T-helper 1 cell treated with Interleukin-12 subunit alpha and Interleukin-12 subunit beta and Interleukin-4 antibody, amounts not matched to agents 30 ng/mL and 1 ng/mL, for 36 hours (primary cell): ENCODE measurements at regions not wholly inside any gene's neighbourhood (a gene's known extent, or its start where the extent isn't known, plus 50 kb on each side); places are given as distances from the start of the nearest gene placed in this dataset.

Experiments
- intact Hi-C: fragments of 100-400 bp; cut with micrococcal nuclease; formaldehyde crosslinking; loops from one replicate; pipeline ENCODE4 v1.15.1; 2024

- intact Hi-C loops: no loop called here
These were observed 162.0 kb upstream of the GULP1 start for GRCh38 chr2:188129677-188130076.

- intact Hi-C loops: no loop called here
These were observed 161.4 kb upstream of the GULP1 start for GRCh38 chr2:188130317-188130716.

GRCh38 chr2:188131281-188131680 lies 160.4 kb upstream of the GULP1 start:
- intact Hi-C loops: no loop called here

- intact Hi-C loops: no loop called here
These were observed 159.3 kb upstream of the GULP1 start for GRCh38 chr2:188132385-188132784.

- intact Hi-C loops: no loop called here
These were observed 157.4 kb upstream of the GULP1 start for GRCh38 chr2:188134241-188134640.

- intact Hi-C loops: no loop called here
These were observed 153.4 kb upstream of the GULP1 start for GRCh38 chr2:188138313-188138712.

GRCh38 chr2:188142088-188142487 lies 149.6 kb upstream of the GULP1 start:
- intact Hi-C loops: no loop called here

GRCh38 chr2:188142636-188143295 lies 148.9 kb upstream of the GULP1 start:
- intact Hi-C loops: no loop called here

GRCh38 chr2:188145885-188146284 lies 145.8 kb upstream of the GULP1 start:
- intact Hi-C loops: no loop called here

- intact Hi-C loops: no loop called here
These were observed 144.8 kb upstream of the GULP1 start for GRCh38 chr2:188146888-188147287.

- intact Hi-C loops: no loop called here
These were observed 140.0 kb upstream of the GULP1 start for GRCh38 chr2:188151670-188152069.

GRCh38 chr2:188158337-188159100 lies 133.2 kb upstream of the GULP1 start:
- intact Hi-C loops: no loop called here

- intact Hi-C loops: no loop called here
These were observed 132.2 kb upstream of the GULP1 start for GRCh38 chr2:188159484-188159883.

GRCh38 chr2:188170356-188170755 lies 121.3 kb upstream of the GULP1 start:
- intact Hi-C loops: no loop called here

GRCh38 chr2:188176620-188177019 lies 115.1 kb upstream of the GULP1 start:
- intact Hi-C loops: no loop called here

GRCh38 chr2:188181067-188181838 lies 110.4 kb upstream of the GULP1 start:
- intact Hi-C loops: no loop called here

GRCh38 chr2:188181884-188182283 lies 109.8 kb upstream of the GULP1 start:
- intact Hi-C loops: no loop called here

- intact Hi-C loops: no loop called here
These were observed 103.9 kb upstream of the GULP1 start for GRCh38 chr2:188187726-188188125.

- intact Hi-C loops: no loop called here
These were observed 102.3 kb upstream of the GULP1 start for GRCh38 chr2:188189356-188189755.

- intact Hi-C loops: no loop called here
These were observed 98.4 kb upstream of the GULP1 start for GRCh38 chr2:188193230-188193629.

GRCh38 chr2:188196343-188197008 lies 95.2 kb upstream of the GULP1 start:
- intact Hi-C loops: no loop called here

- intact Hi-C loops: no loop called here
These were observed 92.0 kb upstream of the GULP1 start for GRCh38 chr2:188199716-188200128.
